ENCODE measurements at regions not wholly inside any gene's neighbourhood (a gene's known extent, or its start where the extent isn't known, plus 50 kb on each side); places are given as distances from the start of the nearest gene placed in this dataset.

- no peak for DNase-seq (ENCODE audit: low read depth in 2 of 2)
These were observed 163.8 kb downstream of the SEC61B start for GRCh38 chr9:99385814-99386279.

DNA sequence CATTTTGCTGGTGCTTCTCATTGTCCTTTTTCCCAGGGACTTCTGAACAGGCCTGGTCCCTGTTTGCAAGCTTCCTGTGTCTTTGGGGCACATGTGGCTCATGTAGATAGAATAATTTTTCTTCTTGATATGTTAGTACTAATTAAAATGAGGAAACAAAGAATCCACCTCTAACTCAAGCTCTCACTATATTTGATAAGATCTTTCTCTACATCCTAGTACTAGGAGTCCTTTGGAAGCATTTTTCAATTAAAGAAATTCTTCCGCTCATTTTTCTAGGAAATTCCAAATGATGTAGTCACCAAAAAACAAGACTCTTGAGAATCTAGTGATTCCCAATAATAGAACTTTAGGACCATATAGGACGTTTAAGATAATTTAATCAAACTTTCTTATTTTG lies 165.3 kb downstream of the SEC61B start:
- no peak for DNase-seq (ENCODE audit: low read depth in 2 of 2)
- no peak overlapping the region for H3K4me3 ChIP-seq (replicated peaks in 1 of 2; ENCODE audit: low read depth in 2 of 2, low read length in 2 of 2)
- TF ChIP-seq CTCF (IDR thresholded peaks at IDR 0.05; ENCODE audit: low read depth, low read length): no peak

More at GRCh38 chr9:99385814-99386279, 163.8 kb downstream of the SEC61B start:
- TF ChIP-seq CTCF (IDR thresholded peaks at IDR 0.05; ENCODE audit: low read depth, low read length): no peak
- H3K4me3 ChIP-seq (replicated peaks in 1 of 2; ENCODE audit: low read depth in 2 of 2, low read length in 2 of 2): no peak overlapping the region

GRCh38 chr9:99389087-99390033 lies 167.3 kb downstream of the SEC61B start:
- no peak for TF ChIP-seq CTCF (IDR thresholded peaks at IDR 0.05; ENCODE audit: low read depth, low read length)
- H3K4me3 ChIP-seq (replicated peaks in 1 of 2; ENCODE audit: low read depth in 2 of 2, low read length in 2 of 2): no peak overlapping the region
- DNase-seq (ENCODE audit: low read depth in 2 of 2): peak; percentile 3 to 26

- DNase-seq (ENCODE audit: low read depth in 2 of 2): no peak
- no peak for TF ChIP-seq CTCF (IDR thresholded peaks at IDR 0.05; ENCODE audit: low read depth, low read length)
These were observed 170.0 kb downstream of the SEC61B start for GRCh38 chr9:99391937-99392594.

DNA sequence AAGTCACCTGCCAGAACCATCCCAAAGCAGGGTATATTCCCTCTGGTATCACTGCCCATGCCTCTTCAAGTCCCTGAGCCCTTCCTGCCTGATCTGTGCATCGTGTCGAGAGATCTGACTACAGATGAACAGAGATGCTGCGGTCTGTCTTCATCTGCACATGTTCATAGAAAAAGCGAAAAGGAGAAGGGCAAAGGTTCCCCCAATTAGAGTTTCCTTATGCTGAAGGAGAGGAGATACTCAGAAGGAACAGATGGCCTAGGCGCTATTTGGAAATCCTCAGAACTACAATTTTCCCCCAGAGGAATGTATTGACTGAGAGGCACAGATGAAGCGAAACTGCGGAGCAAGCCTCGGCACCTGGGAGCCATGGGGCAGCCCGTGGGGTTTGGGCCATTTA lies 170.9 kb downstream of the SEC61B start:
- H3K4me3 ChIP-seq (replicated peaks in 1 of 2; ENCODE audit: low read depth in 2 of 2, low read length in 2 of 2): no peak overlapping the region
- TF ChIP-seq CTCF (IDR thresholded peaks at IDR 0.05; ENCODE audit: low read depth, low read length): no peak
- DNase-seq (ENCODE audit: low read depth in 2 of 2): no peak

More at GRCh38 chr9:99391937-99392594, 170.0 kb downstream of the SEC61B start:
- no peak overlapping the region for H3K4me3 ChIP-seq (replicated peaks in 1 of 2; ENCODE audit: low read depth in 2 of 2, low read length in 2 of 2)

- no peak overlapping the region for H3K4me3 ChIP-seq (replicated peaks in 1 of 2; ENCODE audit: low read depth in 2 of 2, low read length in 2 of 2)
- DNase-seq (ENCODE audit: low read depth in 2 of 2): no peak
- no peak for TF ChIP-seq CTCF (IDR thresholded peaks at IDR 0.05; ENCODE audit: low read depth, low read length)
These were observed 171.9 kb downstream of the SEC61B start for GRCh38 chr9:99393993-99394392.
